C4-2B (cell line): ENCODE measurements at regions not wholly inside any gene's neighbourhood (a gene's known extent, or its start where the extent isn't known, plus 50 kb on each side); places are given as distances from the start of the nearest gene placed in this dataset.

Experiments used
- H3K27ac ChIP-seq: fragments of 450-650 bp; 2 replicates; pipeline ENCODE4 v1.5.1; 2017
- CTCF ChIP-seq: fragments of 450-650 bp; conservative IDR thresholded peaks from 2 replicates; pipeline ENCODE4 v1.5.1; 2017; ENCODE audit warnings: mild to moderate bottlenecking
- ZFX ChIP-seq: fragments of 450-650 bp; IDR thresholded peaks from 2 replicates; pipeline ENCODE4 v1.6.1; 2017

- no peak overlapping the region for H3K27ac ChIP-seq
- no peak for TF ChIP-seq CTCF
- TF ChIP-seq ZFX: no peak
These were observed 292.1 kb upstream of the SNX7 start for GRCh38 chr1:98369463-98369862.

GRCh38 chr1:98368995-98369394 lies 292.5 kb upstream of the SNX7 start:
- H3K27ac ChIP-seq: no peak overlapping the region
- TF ChIP-seq ZFX: no peak
- no peak for TF ChIP-seq CTCF

- TF ChIP-seq ZFX: no peak
- no peak overlapping the region for H3K27ac ChIP-seq
These were observed 294.1 kb upstream of the SNX7 start for GRCh38 chr1:98367426-98367825.

- H3K27ac ChIP-seq: no peak overlapping the region
- TF ChIP-seq CTCF: no peak
- no peak for TF ChIP-seq ZFX
These were observed 295.2 kb upstream of the SNX7 start for GRCh38 chr1:98366343-98366742.

GRCh38 chr1:98364544-98364943 lies 297.0 kb upstream of the SNX7 start:
- no peak for TF ChIP-seq ZFX
- TF ChIP-seq CTCF: no peak
- no peak overlapping the region for H3K27ac ChIP-seq

GRCh38 chr1:98360864-98361263 lies 300.7 kb upstream of the SNX7 start:
- TF ChIP-seq CTCF (no peak), ZFX (no peak)
- H3K27ac ChIP-seq: no peak overlapping the region

- H3K27ac ChIP-seq: no peak overlapping the region
- TF ChIP-seq CTCF (no peak), ZFX (no peak)
These were observed 305.7 kb upstream of the SNX7 start for GRCh38 chr1:98355656-98356383.

GRCh38 chr1:98352378-98352777 lies 309.1 kb upstream of the SNX7 start:
- TF ChIP-seq CTCF (no peak), ZFX (no peak)
- no peak overlapping the region for H3K27ac ChIP-seq
